Stimulated activated CD8-positive, alpha-beta memory T cell treated with anti-CD3 and anti-CD28 coated beads, Interleukin-7, amount 100 ng/mL, for 1 hour (primary cell): ENCODE measurements at regions not wholly inside any gene's neighbourhood (a gene's known extent, or its start where the extent isn't known, plus 50 kb on each side); places are given as distances from the start of the nearest gene placed in this dataset.
"Not testable (repeated sequence)": the region's sequence is repeated elsewhere in the genome, so short reads cannot be mapped to it uniquely, and the experiment has no call there.

Experiments used
- DNase-seq, 2 donors: peaks; one replicate each; pipeline ENCODE4 v3.0.0-alpha.2; 2020; ENCODE audit warnings: low read depth in 2 of 2

DNA sequence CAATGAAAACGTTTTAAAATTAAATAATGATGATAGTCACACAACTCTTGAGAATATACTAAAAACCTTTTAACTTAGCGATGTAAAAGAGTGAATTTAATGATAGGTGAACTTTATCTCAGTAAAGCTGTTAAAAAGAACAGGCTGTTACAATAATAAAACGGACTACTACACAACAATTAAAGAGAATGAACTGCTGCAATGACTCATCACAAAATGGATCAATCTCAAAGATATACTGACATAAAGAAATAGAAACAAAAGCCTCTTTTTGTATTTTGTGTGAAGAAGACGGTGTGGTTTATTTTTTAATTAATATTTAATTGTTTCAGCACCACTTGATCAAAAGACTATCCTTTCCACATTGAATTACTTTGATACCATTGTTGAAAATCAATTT is 352.4 kb upstream of the GJE1 start:
- no peak for DNase-seq

DNA sequence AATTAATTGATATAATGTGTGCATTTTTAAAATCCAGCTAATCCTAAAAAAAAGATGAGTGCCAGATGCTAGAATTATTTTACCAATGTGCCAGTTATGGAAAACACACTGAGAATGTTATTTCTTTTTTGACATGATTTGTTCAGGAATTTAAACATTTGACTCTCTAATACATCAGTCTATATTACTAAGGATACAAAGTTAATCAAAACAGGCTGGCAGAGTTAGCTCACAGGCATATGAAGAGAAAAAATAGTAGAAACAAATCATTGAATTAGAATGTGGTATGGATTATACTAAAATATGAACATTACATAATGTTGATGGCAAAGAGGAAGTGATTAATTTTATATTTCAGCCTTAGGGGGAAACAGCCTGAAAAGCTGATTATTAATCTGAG is 368.3 kb upstream of the GJE1 start:
- DNase-seq: no peak

DNA sequence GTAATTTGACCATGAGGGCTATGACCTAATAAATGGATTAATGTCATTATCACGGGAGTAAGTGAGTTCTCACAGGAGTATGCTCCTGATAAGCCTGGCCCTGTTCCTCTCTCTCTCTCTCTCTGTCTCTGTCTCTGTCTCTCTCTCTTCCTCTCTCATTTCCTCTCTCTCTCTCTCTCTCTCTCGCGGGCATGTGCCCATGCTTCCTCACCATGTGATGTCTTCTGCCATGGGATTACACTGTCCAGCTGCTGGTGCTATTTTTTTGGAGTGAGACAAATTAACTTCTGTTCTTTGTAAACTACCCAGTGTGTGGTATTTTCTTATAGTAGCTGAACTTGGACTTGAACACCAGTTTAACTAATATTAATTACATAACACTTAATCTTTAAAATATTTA is 374.3 kb upstream of the GJE1 start:
- DNase-seq: no peak

DNA sequence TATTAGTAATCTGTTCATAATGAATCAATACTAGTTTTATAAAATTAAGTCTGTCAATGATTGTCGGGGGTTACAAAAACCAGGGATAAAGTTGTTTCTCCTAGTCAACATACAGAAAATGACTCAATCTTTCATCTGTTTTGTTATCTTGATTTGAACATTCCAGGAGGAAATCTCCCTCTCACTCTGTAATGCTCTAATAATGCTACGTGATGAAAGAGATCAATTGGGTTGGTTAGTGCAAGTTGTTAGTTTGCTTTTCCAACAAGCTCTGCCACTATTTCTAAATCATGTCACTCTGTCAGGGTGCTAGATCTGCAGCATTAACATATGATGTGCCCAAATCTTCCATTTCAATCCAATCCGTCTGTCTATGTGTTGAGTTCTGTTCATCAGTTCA is 379.5 kb upstream of the GJE1 start:
- no peak for DNase-seq

DNA sequence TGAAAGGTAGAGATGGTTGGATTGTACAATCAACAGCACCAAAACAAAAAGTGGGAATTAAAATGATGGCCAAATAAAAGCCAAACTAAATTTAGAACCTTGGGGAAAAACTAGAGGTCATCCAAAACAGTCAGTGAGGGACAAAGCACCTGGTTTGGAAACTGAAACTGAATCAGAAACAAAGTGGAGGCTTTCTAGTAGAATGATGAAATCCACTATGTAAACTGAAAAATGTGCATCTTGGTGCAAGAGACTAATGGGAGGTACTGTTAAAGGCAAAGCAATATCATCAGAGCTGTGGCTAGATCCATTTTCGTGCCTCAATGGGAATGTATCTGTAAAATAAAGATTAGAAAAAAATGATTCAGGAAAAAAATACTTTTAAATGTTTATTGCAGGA is 380.0 kb upstream of the GJE1 start:
- DNase-seq: no peak

DNA sequence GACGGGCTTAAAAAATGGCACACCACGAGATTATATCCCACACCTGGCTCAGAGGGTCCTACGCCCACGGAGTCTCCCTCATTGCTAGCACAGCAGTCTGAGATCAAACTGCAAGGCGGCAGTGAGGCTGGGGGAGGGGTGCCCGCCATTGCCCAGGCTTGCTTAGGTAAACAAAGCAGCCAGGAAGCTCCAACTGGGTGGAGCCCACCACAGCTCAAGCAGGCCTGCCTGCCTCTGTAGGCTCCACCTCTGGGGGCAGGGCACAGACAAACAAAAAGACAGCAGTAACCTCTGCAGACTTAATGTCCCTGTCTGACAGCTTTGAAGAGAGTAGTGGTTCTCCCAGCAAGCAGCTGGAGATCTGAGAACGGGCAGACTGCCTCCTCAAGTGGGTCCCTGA is 386.4 kb upstream of the GJE1 start:
- not testable (repeated sequence) for DNase-seq

DNA sequence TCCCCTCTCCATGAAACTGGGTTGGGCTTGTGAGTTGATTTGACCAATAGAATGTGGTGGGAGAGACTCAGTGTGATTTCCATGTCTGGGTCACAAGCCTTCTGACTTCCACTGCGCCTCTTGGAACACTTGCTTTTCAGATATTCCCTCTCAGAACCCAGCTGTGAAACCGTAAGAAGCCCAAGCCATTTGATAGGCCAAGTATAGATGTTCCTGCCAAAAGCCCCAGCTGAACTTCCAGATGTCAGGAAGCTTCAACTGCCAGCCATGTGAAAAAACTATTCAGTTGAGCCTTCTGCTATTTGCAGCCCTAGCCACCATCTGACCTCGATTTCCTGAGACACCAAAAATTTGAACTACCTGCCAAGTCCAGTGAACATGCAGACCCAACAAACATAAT is 387.8 kb upstream of the GJE1 start:
- DNase-seq: no peak

DNA sequence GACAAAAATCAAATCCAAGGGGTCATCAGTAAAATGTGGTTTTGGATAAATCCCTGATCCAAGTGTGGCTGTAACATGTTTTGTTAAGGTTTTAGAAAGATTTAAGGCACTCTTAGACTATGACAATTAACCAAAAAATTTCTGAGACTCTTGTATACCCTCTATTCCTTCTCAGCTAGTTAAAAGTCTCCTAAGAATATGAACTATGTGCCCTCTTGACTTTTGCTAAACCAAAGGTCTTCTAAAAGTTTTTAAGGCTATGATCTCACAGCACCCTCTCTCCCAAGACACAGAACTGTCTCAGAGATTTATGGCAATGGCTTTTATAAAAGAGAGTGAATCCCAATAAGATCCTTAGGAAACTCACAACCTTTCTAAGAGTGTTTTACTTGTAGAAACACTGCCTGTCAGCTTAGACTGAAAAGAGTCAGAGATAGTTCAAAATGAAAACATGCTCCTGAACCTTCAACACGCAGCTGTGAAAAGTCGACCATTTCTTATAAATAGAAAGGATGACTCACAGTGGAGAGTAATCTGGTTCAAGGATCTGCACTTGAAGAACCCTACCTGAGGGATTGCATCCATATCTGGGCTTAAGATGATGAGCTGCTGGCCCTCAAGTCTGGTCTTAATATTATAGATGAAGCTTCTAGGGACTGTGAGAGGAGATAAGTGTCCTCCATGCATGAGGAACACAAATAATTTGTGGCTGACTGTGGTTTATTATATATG is 388.4 kb upstream of the GJE1 start:
- DNase-seq: no peak

DNA sequence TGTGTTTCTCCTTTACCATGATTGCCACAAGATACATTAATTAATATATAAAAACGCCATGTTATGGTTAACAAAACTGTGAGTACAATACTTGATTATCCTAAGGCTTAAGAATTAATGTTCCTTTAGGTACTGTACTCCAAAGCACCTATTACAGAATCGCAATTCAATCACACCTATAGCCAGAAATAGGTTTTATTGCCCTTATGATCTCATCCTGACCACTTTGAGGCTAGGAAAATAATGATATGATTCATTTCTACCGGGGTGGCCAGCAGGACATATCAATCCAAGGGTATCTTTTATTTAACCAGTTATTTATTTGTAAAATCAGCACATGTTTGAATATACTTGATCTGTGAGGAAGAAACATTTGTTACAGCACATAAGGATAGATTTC is 396.6 kb upstream of the GJE1 start:
- no peak for DNase-seq

DNA sequence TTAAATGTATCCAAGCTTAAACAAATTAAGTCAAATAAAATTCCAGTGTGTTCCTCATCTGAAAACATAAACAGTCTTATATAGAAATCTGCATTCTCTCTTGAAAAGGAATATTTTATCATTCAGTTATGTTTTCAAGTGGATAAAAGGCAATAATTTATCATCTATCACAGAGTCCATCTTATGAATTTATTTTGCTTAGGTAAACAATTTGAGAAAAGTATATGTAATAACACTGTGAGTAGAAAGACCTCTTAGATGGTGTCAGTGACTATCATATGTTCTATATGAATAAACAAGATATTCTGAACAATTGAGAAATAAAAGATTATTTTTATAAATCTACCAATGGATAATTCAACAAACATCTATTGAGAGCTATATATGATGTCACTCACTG is 397.6 kb upstream of the GJE1 start:
- DNase-seq: no peak

DNA sequence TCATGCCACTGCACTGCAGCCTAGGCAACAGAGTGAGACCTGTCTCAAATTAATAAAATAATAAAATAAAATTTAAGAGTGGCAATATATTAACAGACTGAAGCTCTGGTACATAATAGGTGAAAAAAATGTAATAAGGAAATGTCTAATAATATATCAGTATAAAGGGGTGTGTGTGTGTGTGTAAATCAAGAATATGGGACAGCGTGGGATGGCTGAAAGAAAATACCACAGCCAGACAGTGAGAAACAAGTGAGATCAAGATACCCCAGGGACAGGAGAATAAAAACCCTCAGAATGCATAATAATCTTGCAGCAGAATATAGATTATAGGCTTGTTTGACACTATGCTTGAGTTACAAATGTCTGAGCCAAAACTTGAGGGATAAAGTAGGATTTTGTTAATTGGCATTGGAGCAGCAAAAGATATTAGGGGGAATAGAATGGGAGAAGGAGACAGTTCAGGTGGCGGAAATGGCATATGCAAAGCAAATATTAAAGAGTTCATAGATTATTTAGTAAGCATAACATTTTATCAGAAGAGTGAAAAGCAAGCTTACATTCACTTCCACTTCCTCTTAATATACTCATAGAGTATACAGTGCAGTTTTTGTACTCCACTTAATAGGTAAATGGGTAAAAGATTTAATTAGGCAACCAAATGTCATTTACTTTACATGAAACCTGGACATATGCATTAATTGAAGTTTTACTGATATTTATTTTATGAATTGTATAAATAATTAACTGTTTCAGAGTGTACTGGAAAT is 398.5 kb upstream of the GJE1 start:
- DNase-seq: no peak

DNA sequence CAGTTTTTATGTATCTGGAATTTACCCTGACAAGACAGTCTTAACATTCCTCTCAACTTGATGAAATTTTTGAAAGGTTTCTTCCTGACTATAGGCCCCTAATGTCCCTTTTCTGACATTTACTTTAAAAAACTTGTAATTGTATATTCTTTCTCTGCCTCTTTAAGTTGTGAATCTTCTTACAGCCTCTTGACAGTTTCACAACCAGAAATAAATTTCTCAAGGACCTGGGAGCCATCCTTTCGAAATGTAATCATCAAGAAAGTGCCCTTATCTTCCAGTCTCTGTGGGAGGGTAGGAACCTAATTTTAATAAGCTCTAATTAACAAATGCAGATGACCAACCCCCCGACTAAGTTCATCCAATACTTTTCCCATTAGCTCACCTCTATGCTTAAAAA is 403.6 kb upstream of the GJE1 start:
- DNase-seq: no peak

DNA sequence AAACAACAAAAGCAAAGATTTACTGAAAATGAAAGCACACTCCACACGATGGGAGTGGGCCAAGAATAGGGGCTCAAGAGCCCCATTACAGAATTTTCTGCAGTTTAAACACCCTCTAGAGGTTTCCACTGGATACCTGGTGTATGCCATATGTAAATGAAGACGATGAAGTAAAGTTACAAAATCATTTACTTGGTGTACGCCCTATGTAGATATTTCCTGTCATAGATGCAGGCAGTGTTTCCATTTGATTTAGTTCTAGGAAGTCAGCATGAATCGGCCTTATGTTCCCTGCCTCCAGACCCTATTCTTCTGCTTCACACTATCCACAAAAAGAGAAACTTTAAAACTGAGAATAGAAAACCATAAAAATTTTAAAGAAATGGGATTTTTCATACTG is 404.4 kb upstream of the GJE1 start:
- DNase-seq: no peak

DNA sequence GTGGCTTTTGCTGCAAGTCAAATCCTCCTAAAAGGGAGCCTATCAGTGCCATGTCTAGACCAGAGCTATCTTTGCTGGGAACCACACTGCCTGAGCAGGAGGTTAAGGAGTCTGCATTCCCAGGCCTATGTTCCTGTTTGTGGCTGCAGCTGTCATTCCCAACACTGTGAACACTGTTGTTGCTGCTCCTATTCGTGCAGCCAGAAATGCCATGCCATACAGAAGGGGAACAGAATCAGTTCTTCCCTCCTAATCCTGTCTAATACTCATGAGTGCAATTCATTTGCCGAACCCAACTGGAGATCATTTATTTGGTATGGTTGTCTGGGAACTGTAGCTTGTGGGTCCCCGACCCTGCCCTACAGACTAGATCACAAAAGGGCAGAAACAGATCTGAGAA is 406.5 kb upstream of the GJE1 start:
- DNase-seq: no peak

DNA sequence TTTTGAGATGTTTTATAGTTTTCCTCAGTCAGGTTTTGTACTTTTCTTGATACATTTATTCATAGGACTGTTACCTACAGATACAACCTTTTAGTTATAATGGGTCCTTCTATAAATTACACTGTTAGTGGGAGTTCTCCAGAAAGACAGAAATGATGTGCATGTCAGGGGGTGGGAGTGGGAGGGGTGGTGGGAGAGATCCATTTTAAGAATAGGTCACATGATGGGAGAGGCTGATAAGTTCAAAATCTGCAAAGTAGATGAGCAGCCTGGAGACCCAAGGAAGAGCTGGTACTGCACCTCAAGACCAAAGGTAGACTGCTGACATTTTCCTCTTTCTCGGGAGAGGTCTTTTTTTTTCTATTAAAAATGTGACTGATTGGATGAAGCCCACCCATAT is 408.0 kb upstream of the GJE1 start:
- no peak for DNase-seq

DNA sequence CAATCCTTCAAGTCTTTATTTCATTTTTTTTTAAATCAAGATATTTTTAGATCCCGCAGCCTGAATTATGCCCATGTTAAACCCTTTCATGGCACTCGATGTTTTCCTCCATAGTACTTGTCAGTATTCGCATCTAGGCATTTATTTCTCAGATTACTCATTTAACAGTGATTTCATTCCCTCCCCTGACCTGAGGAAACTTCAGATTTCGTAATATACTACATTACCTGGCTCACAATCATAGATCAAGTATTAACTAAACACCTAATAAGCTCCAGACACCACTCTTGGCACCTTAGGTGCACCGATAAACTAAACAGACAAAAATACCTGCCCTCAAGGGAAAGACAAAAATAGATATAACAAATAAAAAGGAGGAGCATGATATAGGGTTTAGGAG is 413.2 kb upstream of the GJE1 start:
- no peak for DNase-seq

DNA sequence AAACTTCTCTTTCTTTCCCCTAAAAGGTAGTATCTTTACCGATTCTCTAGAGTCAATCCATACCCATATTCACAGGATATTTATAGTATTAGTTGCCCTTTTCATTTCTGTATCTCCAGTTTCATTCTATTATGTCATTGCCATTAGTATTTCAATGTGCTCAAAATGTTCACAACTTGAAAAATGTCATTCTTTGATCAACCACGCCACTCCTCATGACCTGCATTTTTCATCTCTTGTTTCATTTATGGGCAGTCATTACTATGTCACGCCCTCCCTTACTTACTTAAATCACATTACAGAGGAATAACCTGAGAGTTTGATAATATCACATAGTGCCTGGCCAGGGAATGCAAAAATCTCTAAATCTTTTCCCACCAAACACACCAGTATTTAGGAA is 427.3 kb upstream of the GJE1 start:
- DNase-seq: no peak

DNA sequence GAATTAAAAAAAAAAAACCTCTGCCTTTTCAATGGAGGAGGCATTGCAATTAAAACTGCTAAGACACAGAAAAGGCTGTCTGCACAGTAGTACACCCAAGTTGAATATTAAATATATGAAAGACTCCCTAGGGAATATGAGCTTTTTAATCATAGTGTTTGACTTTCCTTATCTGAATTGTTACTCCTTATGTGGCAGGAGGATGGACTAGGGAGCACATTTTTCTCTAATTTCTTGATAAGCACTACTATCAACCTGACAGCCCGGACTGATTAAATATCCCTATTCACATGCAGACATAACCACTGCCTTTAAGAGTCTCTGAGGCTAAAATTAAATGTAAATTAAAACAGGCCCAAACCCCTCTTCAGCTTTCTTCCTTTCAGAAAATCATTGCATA is 428.6 kb upstream of the GJE1 start:
- no peak for DNase-seq

DNA sequence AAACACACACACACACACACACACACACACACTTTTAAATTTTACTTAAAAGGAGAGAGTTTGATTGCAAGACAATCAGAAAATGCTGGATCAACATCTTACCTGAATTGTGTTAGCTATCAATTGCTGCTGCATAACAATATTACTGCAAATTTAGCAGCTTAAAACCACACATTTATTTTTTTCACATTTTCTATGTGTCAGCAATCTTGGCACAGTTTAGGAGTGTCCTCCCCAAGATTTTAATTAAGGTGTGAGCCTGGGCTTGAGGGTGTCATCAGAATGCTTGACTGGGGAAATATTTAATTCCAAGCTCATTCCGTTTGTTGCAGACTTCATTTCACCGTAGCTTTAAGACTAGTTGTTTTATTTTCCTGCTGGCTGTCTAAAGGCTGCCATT is 431.0 kb upstream of the GJE1 start:
- DNase-seq: no peak

DNA sequence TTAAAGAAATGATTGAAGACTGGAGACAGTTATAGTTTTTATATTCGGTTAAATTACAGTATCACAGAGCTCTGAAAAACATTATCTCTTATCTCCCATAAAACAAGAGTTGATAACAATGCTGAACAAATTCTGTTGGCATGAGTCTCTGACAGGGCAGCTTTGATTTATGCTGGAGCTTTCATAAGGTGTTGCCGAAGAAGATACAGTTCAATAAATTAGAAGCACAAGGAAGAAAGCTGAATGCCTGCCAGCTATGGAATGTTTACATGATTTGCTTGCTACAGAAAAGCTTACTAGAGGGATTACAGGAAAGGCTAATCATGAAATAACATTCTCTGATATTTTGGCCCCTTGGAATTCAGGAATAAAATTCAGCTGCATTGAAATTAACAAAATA is 431.9 kb upstream of the GJE1 start:
- no peak for DNase-seq

DNA sequence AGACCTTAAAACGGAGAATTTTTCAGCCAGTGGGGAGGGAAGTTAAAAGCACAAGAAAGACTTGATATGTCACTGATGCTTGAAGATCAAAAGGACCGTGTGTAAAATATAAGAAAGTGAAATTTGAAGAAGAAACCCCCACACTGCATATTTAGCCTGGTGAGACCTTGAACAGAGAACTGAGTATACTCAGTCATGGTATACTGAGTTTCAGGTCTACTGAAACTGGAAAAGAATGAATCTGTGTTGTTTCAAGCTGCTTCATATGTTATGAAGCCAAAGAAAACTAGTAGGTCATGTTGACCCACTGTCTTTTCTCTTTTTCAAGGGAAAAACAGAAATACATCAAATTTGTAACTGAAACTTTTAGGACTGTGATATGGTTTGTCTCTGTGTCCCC is 443.8 kb upstream of the GJE1 start:
- no peak for DNase-seq

DNA sequence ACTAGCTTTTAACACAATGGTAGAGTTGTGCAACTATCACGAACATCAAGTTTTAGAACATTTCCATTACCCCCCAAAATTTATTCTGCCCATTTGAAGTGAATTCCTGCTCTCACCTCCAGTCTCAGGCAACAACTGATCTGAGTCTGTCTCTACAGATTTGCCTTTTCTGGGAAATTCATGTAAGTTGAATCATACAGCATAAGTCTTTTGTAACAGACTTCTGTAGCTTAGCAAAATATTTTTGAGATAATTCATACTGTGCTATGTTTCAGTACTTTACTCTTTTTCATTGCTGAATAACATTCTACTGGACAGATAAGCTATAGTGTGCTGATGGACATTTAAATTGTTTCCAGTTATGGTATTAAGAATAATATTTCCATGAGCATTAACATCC is 447.3 kb upstream of the GJE1 start:
- DNase-seq: no peak

DNA sequence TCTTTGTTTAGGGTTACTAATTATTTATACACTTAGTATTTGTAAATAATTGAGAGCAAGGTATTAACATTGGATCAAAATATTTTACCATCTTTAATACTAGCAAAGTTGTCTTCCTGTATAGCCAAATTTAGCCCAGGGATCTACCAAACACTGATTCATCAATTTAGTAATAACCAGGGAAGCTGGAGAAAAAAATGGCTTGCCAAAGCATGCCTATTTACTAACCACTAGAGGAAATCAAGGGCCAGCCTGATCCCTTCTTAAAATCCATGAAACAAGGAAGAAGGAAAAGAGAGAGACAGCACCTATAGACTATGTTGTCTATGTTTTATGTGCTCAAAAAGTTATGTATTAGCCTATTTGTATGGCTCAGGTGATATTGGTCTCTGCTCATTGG is 450.3 kb upstream of the GJE1 start:
- no peak for DNase-seq
